ENCODE measurements at regions not wholly inside any gene's neighbourhood (a gene's known extent, or its start where the extent isn't known, plus 50 kb on each side); places are given as distances from the start of the nearest gene placed in this dataset.
A peak's percentile ranks its signal among the peaks of the same experiment; 100 is the strongest.

DNA sequence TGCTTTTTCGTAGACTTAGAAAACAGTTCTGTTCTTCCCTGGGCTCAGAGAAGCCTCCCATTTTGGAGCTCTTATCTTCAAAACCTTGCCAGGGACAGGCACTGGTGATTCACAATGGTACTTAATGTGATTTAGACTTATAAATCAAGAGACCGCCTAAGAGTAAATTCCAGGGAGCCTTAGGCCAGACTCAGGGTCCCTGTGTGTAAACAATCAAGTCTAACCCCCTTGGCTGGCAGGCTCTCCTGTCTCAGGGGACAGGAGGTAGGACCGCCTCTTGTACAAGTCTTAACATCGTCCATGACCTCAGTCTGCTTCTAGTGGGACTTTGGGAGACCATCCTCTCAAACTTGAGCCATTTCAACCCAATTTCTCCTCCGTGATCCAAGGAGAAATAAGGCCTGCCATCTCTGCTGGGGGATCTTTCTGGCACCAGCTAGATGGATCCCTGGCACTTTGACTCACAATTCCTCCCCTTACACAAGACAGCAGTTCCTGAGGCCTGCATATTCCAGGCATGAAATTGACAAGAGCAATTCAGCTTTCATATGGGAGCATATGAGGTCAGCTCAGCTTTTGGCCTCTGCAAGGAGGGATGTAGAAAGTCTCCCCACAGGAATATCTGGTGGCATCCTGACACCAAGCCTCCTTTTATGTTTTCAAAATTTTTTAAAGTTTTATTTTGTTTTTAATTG is 487.0 kb downstream of the TNS1 start:
- Histone ChIP-seq H3K4me2 (ENCODE audit: low read length) (no peak overlapping the region), H3K36me3 (ENCODE audit: insufficient read depth, low read length) (no peaks in the 10 kb centered on the region), H3K9me3 (replicated peaks; ENCODE audit: low read length) (no peaks in the 10 kb centered on the region)

DNA sequence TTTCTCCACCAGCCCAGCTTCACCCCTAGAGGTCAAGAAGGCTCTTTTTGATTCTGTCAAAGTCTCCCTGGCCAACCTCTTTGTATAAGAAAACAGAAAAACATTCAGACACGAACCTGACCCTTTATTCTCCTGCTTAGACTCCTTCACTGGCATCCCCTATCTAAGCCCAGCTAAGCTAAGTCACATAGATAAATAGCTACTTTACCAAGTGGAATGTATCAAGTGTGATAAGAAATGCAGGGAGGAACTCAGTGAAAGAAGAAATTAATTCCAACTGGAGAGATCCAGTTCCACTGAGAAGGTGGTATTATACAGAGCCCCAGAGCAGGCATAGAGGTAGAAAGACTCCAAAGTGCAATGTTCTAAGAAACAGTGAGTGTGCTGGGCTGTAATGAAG is 489.5 kb downstream of the TNS1 start:
- Histone ChIP-seq H3K4me1 (ENCODE audit: control insufficient read depth, insufficient read depth, low read length) (peaks cover 3% of the 10 kb centered on the region), H3K9me3 (replicated peaks; ENCODE audit: low read length) (no peaks in the 10 kb centered on the region), H3K4me2 (ENCODE audit: low read length) (no peak overlapping the region), H3K36me3 (ENCODE audit: insufficient read depth, low read length) (no peaks in the 10 kb centered on the region), H3K9ac (ENCODE audit: low read depth, low read length) (no peak overlapping the region), H3K27me3 (ENCODE audit: control insufficient read depth, insufficient read depth, low read length) (peaks cover 5% of the 10 kb centered on the region), H3K4me3 (ENCODE audit: low read length) (no peak overlapping the region)

More for the DNA sequence above, 487.0 kb downstream of the TNS1 start:
- Histone ChIP-seq H3K4me3 (ENCODE audit: low read length) (no peak overlapping the region), H3K27me3 (ENCODE audit: control insufficient read depth, insufficient read depth, low read length) (peaks cover 5% of the 10 kb centered on the region), H3K9ac (ENCODE audit: low read depth, low read length) (no peak overlapping the region), H3K4me1 (ENCODE audit: control insufficient read depth, insufficient read depth, low read length) (peaks cover 6% of the 10 kb centered on the region)

DNA sequence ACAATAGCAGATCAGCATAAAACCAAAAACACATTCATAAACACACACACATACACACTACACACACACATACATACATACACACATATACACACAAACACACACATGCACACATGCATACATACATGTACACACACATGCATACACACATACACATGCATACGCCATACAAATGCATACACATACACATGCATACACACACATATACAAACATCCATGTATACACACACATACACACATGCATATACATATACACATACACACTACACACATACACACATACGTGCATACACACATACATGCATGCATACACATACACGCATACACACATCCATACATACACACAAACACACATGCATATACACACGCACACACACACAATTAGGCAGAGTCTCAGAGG is 490.1 kb downstream of the TNS1 start:
- Histone ChIP-seq H3K27me3 (ENCODE audit: control insufficient read depth, insufficient read depth, low read length) (peaks cover 5% of the 10 kb centered on the region), H3K9ac (ENCODE audit: low read depth, low read length) (no peak overlapping the region), H3K36me3 (ENCODE audit: insufficient read depth, low read length) (no peaks in the 10 kb centered on the region), H3K4me3 (ENCODE audit: low read length) (no peak overlapping the region), H3K4me2 (ENCODE audit: low read length) (no peak overlapping the region), H3K4me1 (ENCODE audit: control insufficient read depth, insufficient read depth, low read length) (peaks cover 3% of the 10 kb centered on the region), H3K9me3 (replicated peaks; ENCODE audit: low read length) (no peaks in the 10 kb centered on the region)

DNA sequence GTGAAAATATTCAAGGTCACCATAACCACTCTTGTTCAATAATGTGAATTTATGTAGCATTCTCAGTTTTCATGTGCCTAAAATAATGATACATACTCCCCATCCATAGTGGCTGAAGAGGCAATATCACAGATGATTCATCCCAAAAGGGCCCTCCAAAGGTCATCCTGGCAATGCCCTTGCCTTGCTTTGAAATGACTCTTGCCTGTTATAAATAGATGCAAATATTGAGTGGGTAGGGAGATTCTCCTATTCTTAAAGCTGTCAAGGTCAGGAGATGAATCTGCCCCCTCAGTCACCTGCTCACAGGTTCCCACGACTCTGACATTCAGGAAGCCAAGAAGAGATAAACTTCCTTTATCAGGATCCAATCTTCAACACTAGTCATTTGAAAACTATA is 490.5 kb downstream of the TNS1 start:
- H3K4me2 ChIP-seq (ENCODE audit: low read length), result no peak overlapping the region
- no peak overlapping the region for H3K9ac ChIP-seq (ENCODE audit: low read depth, low read length)
- H3K4me1 ChIP-seq (ENCODE audit: control insufficient read depth, insufficient read depth, low read length), result peaks cover 3% of the 10 kb centered on the region
- H3K9me3 ChIP-seq (replicated peaks; ENCODE audit: low read length), result no peaks in the 10 kb centered on the region
- peaks cover 5% of the 10 kb centered on the region for H3K27me3 ChIP-seq (ENCODE audit: control insufficient read depth, insufficient read depth, low read length)
- H3K4me3 ChIP-seq (ENCODE audit: low read length), result no peak overlapping the region
- no peaks in the 10 kb centered on the region for H3K36me3 ChIP-seq (ENCODE audit: insufficient read depth, low read length)

- H3K4me1 ChIP-seq (ENCODE audit: control insufficient read depth, insufficient read depth, low read length), result peaks cover 3% of the 10 kb centered on the region
- no peak overlapping the region for H3K4me2 ChIP-seq (ENCODE audit: low read length)
- H3K36me3 ChIP-seq (ENCODE audit: insufficient read depth, low read length), result no peaks in the 10 kb centered on the region
- H3K4me3 ChIP-seq (ENCODE audit: low read length), result no peak overlapping the region
- peaks cover 5% of the 10 kb centered on the region for H3K27me3 ChIP-seq (ENCODE audit: control insufficient read depth, insufficient read depth, low read length)
- H3K9me3 ChIP-seq (replicated peaks; ENCODE audit: low read length), result no peaks in the 10 kb centered on the region
- no peak overlapping the region for H3K9ac ChIP-seq (ENCODE audit: low read depth, low read length)
Measured at GRCh38 chr2:217511850-217512249, 490.9 kb downstream of the TNS1 start.

DNA sequence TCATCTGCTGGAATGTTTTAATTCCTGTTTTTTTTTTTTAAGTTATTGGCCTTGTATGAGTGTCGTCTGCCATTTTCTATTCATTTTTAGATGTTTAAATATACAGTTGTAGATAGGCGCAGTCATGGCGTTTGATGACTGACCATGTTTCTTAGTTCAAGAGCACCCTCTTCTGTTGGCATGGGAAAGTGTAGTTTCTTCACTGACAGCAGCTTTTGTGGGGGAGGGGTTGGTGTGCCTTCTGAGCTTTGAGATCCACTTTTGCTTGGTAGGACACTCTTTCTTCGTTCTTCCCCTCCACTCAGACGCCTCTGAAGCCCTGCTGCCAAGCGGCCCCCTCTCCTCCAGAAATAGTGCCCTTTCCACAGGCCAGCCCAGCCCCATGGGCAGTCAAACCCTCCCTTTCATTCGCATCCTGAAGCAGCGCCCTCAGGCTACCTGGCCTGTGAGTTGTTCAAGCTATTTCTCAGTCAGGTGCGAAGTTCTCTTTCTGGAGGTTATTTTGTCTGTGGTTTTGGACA is 492.0 kb downstream of the TNS1 start:
- H3K4me1 ChIP-seq (ENCODE audit: control insufficient read depth, insufficient read depth, low read length), result peaks cover 3% of the 10 kb centered on the region
- peaks cover 5% of the 10 kb centered on the region for H3K27me3 ChIP-seq (ENCODE audit: control insufficient read depth, insufficient read depth, low read length)
- peak overlapping the region; percentile 39 for H3K9ac ChIP-seq (ENCODE audit: low read depth, low read length)
- H3K36me3 ChIP-seq (ENCODE audit: insufficient read depth, low read length), result no peaks in the 10 kb centered on the region
- H3K9me3 ChIP-seq (replicated peaks; ENCODE audit: low read length), result no peaks in the 10 kb centered on the region
- H3K4me2 ChIP-seq (ENCODE audit: low read length), result no peak overlapping the region
- no peak overlapping the region for H3K4me3 ChIP-seq (ENCODE audit: low read length)

DNA sequence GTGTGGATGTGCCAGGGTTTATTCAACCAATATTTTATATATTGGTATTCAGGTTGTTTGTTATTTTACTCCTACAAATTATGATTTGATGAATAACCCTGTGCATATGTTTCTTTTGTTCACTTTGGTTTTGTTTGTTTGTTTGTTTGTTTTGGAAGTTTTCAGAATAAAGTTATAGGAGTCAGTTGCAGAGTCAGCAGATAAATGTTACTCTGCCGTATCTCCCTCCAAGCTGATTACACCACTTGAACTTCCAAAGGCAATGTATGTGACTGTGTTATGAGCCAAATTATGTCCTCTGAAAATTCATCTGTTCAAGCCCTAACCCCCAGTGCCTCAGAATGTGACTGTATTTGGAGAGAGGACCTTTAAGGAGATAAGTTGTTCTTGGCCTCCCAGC is 497.5 kb downstream of the TNS1 start:
- H3K9ac ChIP-seq (ENCODE audit: low read depth, low read length), result no peak overlapping the region
- no peak overlapping the region for H3K4me2 ChIP-seq (ENCODE audit: low read length)
- H3K9me3 ChIP-seq (replicated peaks; ENCODE audit: low read length), result no peaks in the 10 kb centered on the region
- no peaks in the 10 kb centered on the region for H3K27me3 ChIP-seq (ENCODE audit: control insufficient read depth, insufficient read depth, low read length)
- no peaks in the 10 kb centered on the region for H3K36me3 ChIP-seq (ENCODE audit: insufficient read depth, low read length)
- no peaks in the 10 kb centered on the region for H3K4me1 ChIP-seq (ENCODE audit: control insufficient read depth, insufficient read depth, low read length)
- H3K4me3 ChIP-seq (ENCODE audit: low read length), result no peak overlapping the region

GRCh38 chr2:217501887-217502286 is 500.9 kb downstream of the TNS1 start:
- Histone ChIP-seq H3K4me3 (ENCODE audit: low read length) (no peak overlapping the region), H3K36me3 (ENCODE audit: insufficient read depth, low read length) (no peaks in the 10 kb centered on the region), H3K9me3 (replicated peaks; ENCODE audit: low read length) (no peaks in the 10 kb centered on the region), H3K4me2 (ENCODE audit: low read length) (no peak overlapping the region), H3K4me1 (ENCODE audit: control insufficient read depth, insufficient read depth, low read length) (no peaks in the 10 kb centered on the region), H3K27me3 (ENCODE audit: control insufficient read depth, insufficient read depth, low read length) (no peaks in the 10 kb centered on the region), H3K9ac (ENCODE audit: low read depth, low read length) (no peak overlapping the region)

- peak overlapping the region; percentile 73 for H3K4me2 ChIP-seq (ENCODE audit: low read length)
- H3K9me3 ChIP-seq (replicated peaks; ENCODE audit: low read length), result no peaks in the 10 kb centered on the region
- no peak overlapping the region for H3K9ac ChIP-seq (ENCODE audit: low read depth, low read length)
- no peaks in the 10 kb centered on the region for H3K4me1 ChIP-seq (ENCODE audit: control insufficient read depth, insufficient read depth, low read length)
- H3K36me3 ChIP-seq (ENCODE audit: insufficient read depth, low read length), result no peaks in the 10 kb centered on the region
- H3K4me3 ChIP-seq (ENCODE audit: low read length), result peak overlapping the region; percentile 61
- no peaks in the 10 kb centered on the region for H3K27me3 ChIP-seq (ENCODE audit: control insufficient read depth, insufficient read depth, low read length)
Measured at GRCh38 chr2:217497843-217498377, 504.9 kb downstream of the TNS1 start.

DNA sequence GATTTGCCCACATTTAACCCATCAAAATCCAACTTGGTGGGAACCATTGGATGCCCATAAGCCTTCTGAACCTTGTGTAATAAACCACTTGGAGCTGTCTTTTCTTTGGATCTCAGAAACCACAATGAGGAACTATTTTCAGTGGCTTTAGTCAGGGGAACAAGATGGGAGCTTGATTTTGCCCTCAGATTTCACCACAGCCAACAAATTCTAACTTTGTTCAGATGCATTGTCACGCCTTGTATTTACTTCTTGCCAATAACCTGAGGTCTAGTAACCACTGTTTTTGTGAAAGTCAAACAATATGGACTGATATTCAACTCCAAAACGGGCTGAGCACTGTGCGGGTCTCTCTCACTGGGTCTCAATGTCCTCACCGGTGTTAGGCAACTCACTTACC is 508.2 kb downstream of the TNS1 start:
- no peaks in the 10 kb centered on the region for H3K4me1 ChIP-seq (ENCODE audit: control insufficient read depth, insufficient read depth, low read length)
- H3K9ac ChIP-seq (ENCODE audit: low read depth, low read length), result no peak overlapping the region
- no peak overlapping the region for H3K4me2 ChIP-seq (ENCODE audit: low read length)
- H3K9me3 ChIP-seq (replicated peaks; ENCODE audit: low read length), result no peaks in the 10 kb centered on the region
- H3K4me3 ChIP-seq (ENCODE audit: low read length), result no peak overlapping the region
- peaks cover 3% of the 10 kb centered on the region for H3K27me3 ChIP-seq (ENCODE audit: control insufficient read depth, insufficient read depth, low read length)
- no peaks in the 10 kb centered on the region for H3K36me3 ChIP-seq (ENCODE audit: insufficient read depth, low read length)

DNA sequence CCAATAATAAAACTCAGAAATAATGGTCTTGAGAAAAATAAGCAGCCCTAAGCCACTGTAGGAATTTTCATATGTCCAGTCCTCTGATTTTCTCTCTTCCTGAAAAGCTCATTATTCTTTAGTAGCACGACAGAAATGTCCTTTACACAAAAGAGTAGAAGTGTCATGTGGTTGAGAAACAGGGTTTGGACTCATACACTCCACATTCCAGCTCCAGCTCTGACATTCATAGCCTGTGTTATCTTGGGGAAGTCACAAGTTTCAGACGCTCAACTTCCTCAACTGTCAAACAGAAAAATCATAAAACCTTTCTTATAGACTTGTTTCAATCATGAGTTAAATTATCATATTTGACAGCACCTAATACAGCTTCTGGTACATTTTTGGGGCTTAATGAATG is 511.5 kb downstream of the TNS1 start:
- Histone ChIP-seq H3K9me3 (replicated peaks; ENCODE audit: low read length) (no peaks in the 10 kb centered on the region), H3K4me2 (ENCODE audit: low read length) (no peak overlapping the region), H3K36me3 (ENCODE audit: insufficient read depth, low read length) (no peaks in the 10 kb centered on the region), H3K9ac (ENCODE audit: low read depth, low read length) (no peak overlapping the region), H3K4me3 (ENCODE audit: low read length) (no peak overlapping the region), H3K27me3 (ENCODE audit: control insufficient read depth, insufficient read depth, low read length) (peaks cover 3% of the 10 kb centered on the region), H3K4me1 (ENCODE audit: control insufficient read depth, insufficient read depth, low read length) (no peaks in the 10 kb centered on the region)

Data from skeletal muscle satellite cell (primary cell).